CD4-positive, CD25-positive, alpha-beta regulatory T cell (primary cell): ENCODE measurements at regions not wholly inside any gene's neighbourhood (a gene's known extent, or its start where the extent isn't known, plus 50 kb on each side); places are given as distances from the start of the nearest gene placed in this dataset.

Experiments used
- ATAC-seq, 2 donors: fragments of 150-1000 bp; cut with Tn5 transposase; one replicate each; pipeline ENCODE4 v1.10.0; 2021; ENCODE audit warnings: low read depth in 2 of 2, moderate number of reproducible peaks in 2 of 2, moderate library complexity in 1 of 2
- DNase-seq, 3 donors: peaks; one replicate each; pipeline versions ENCODE4 v3.0.0 to v3.0.0-alpha.2; 2012 to 2022; ENCODE audit warnings: mixed read lengths in 1 of 3
- H3K27ac ChIP-seq: one replicate; pipeline ENCODE4 v1.7.0; 2013; ENCODE audit warnings: mild to moderate bottlenecking, low read length; ENCODE audit not compliant: insufficient read depth, poor library complexity, severe bottlenecking
- H3K27me3 ChIP-seq: one replicate; pipeline ENCODE4 v1.7.0; 2013; ENCODE audit warnings: low read length; ENCODE audit not compliant: control insufficient read depth, insufficient read depth
- H3K36me3 ChIP-seq: one replicate; pipeline ENCODE4 v1.7.0; 2013; ENCODE audit warnings: mild to moderate bottlenecking, low read length, moderate library complexity; ENCODE audit not compliant: control insufficient read depth, insufficient read depth
- H3K4me1 ChIP-seq: 2 replicates; pipeline ENCODE4 v1.7.0; 2013; ENCODE audit warnings: mild to moderate bottlenecking, low read length; ENCODE audit not compliant: insufficient read depth, control insufficient read depth, poor library complexity, severe bottlenecking
- H3K4me3 ChIP-seq: one replicate; pipeline ENCODE4 v1.7.0; 2013; ENCODE audit warnings: low read depth, mild to moderate bottlenecking, low read length, moderate library complexity
- H3K9me3 ChIP-seq, 2 experiments: 1 replicate in 1 of 2; 2 replicates in 1 of 2; pipeline ENCODE4 v1.7.0; 2013; ENCODE audit warnings: low read length in 2 of 2, mild to moderate bottlenecking in 1 of 2, moderate library complexity in 1 of 2; ENCODE audit not compliant: control insufficient read depth in 2 of 2
- H3K27ac Mint-ChIP-seq, 3 donors: one replicate each; pipeline ENCODE4 v1.8.0; 2020 to 2022; ENCODE audit warnings: mild to moderate bottlenecking in 3 of 3, mixed read lengths in 3 of 3, moderate library complexity in 2 of 3
- H3K27me3 Mint-ChIP-seq: one replicate; pipeline ENCODE4 v1.8.0; 2022; ENCODE audit warnings: mild to moderate bottlenecking, mixed read lengths
- H3K36me3 Mint-ChIP-seq: one replicate; pipeline ENCODE4 v1.8.0; 2020; ENCODE audit warnings: mixed read lengths
- H3K4me1 Mint-ChIP-seq, 4 donors: one replicate each; pipeline ENCODE4 v1.8.0; 2020 to 2022; ENCODE audit warnings: mixed read lengths in 4 of 4, mild to moderate bottlenecking in 1 of 4
- H3K4me3 Mint-ChIP-seq, 4 donors: one replicate each; pipeline ENCODE4 v1.8.0; 2020 to 2022; ENCODE audit warnings: mild to moderate bottlenecking in 4 of 4, mixed read lengths in 4 of 4, moderate library complexity in 3 of 4
- H3K9me3 Mint-ChIP-seq, 7 donors: one replicate each; pipeline ENCODE4 v1.8.0; 2020 to 2022; ENCODE audit warnings: mixed read lengths in 7 of 7, mild to moderate bottlenecking in 3 of 7, moderate library complexity in 2 of 7

DNA sequence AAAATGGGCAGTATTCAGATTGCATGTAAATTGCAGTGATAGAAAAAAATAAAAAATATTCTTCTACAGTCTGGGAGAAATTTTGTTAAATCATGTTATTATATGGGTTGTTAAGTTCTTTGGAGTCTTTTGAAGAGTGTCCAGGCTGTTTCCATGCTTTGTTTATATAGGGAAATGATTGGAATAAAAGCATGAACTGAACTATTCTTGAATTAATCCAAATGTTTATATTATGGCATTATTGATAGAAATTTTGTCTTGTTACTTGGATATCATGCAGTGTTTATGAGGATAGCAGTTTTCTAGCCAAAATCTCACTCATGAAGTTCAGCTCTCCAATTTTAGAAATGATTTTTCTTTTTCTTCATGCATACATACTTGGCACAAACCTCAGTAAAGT is 108.2 kb upstream of the NAV3 start:
- H3K4me1 Mint-ChIP-seq: no peaks in the 10 kb centered on the region

DNA sequence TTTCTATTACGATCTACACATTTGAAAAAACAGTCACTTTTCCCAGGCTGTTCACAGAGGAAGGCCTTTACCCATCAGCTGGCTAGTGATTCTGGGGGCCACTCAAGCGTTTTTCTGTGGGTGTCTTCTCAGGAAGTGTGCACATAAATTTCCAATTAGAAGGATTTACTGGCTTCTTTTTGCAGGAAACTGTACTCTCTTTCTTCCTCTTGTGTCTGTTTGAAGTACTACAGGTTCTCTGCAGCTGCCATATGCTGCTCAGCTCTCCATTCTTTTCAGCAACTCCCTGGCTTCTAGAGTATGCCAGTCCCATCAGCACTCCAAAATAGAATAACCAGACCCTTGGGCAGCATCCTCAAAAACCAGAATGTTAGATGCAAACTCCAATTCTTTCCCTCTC is 110.4 kb upstream of the NAV3 start:
- Mint-ChIP-seq H3K27me3 (no peaks in the 10 kb centered on the region), H3K4me1 (no peaks in the 10 kb centered on the region), H3K9me3 (peaks cover 0 to 5% (median 3%) of the 10 kb centered on the region in 7 donors), H3K36me3 (no peaks in the 10 kb centered on the region), H3K27ac (no peak overlapping the region), H3K4me3 (no peak overlapping the region)
- no peaks in the 10 kb centered on the region for H3K36me3 ChIP-seq
- H3K4me3 ChIP-seq: no peak overlapping the region
- H3K27ac ChIP-seq: no peak overlapping the region
- H3K9me3 ChIP-seq: no peaks in the 10 kb centered on the region
- DNase-seq (no peak), ATAC-seq (no peak)
- H3K4me1 ChIP-seq: no peaks in the 10 kb centered on the region
- H3K27me3 ChIP-seq: no peaks in the 10 kb centered on the region

More for the DNA sequence above, 108.2 kb upstream of the NAV3 start:
- Mint-ChIP-seq H3K4me3 (no peak overlapping the region), H3K27ac (no peak overlapping the region), H3K36me3 (no peaks in the 10 kb centered on the region), H3K27me3 (no peaks in the 10 kb centered on the region), H3K9me3 (peaks cover 0 to 9% (median 4%) of the 10 kb centered on the region in 7 donors)
- H3K27ac ChIP-seq: no peak overlapping the region
- H3K9me3 ChIP-seq: no peaks in the 10 kb centered on the region
- H3K4me3 ChIP-seq: no peak overlapping the region
- H3K27me3 ChIP-seq: no peaks in the 10 kb centered on the region
- ATAC-seq (no peak), DNase-seq (no peak)
- H3K4me1 ChIP-seq: no peaks in the 10 kb centered on the region
- no peaks in the 10 kb centered on the region for H3K36me3 ChIP-seq

GRCh38 chr12:77710209-77710608 is 120.5 kb upstream of the NAV3 start:
- no peaks in the 10 kb centered on the region for H3K36me3 Mint-ChIP-seq
- Histone ChIP-seq H3K4me3 (no peak overlapping the region), H3K4me1 (no peaks in the 10 kb centered on the region), H3K9me3 (no peaks in the 10 kb centered on the region), H3K36me3 (no peaks in the 10 kb centered on the region), H3K27me3 (no peaks in the 10 kb centered on the region), H3K27ac (no peak overlapping the region)
- no peaks in the 10 kb centered on the region for H3K4me1 Mint-ChIP-seq
- H3K9me3 Mint-ChIP-seq: peaks cover 0 to 14% (median 4%) of the 10 kb centered on the region in 7 donors
- H3K27me3 Mint-ChIP-seq: no peaks in the 10 kb centered on the region
- H3K27ac Mint-ChIP-seq: no peak overlapping the region
- no peak for DNase-seq
- no peak overlapping the region for H3K4me3 Mint-ChIP-seq
- no peak for ATAC-seq

- no peak for DNase-seq
- no peaks in the 10 kb centered on the region for H3K36me3 Mint-ChIP-seq
These were observed 133.6 kb upstream of the NAV3 start for GRCh38 chr12:77697126-77697525.

DNA sequence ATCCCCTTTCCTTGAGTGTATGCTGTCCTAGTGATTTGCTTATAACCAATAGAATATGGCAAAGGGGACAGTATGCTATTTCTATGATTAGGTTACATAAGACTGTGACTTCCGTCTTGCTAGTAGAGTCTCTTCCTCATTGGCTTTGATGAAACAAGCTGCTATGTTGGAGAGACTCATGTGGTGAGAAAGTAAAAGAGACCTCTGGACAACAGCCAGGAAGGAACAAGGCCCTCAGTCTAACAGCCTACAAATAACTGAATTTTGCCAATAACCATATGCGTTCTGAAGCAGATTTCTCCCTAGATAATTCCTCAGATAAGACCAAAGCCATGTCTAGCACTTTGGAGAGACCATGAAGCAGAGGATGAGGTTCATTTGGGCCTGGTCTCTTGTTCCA is 134.5 kb upstream of the NAV3 start:
- no peaks in the 10 kb centered on the region for H3K4me1 ChIP-seq
- no peaks in the 10 kb centered on the region for H3K27me3 ChIP-seq
- Mint-ChIP-seq H3K4me3 (no peak overlapping the region), H3K27me3 (no peaks in the 10 kb centered on the region), H3K27ac (no peak overlapping the region), H3K9me3 (peaks cover 0 to 9% (median 4%) of the 10 kb centered on the region in 7 donors), H3K36me3 (no peaks in the 10 kb centered on the region), H3K4me1 (no peaks in the 10 kb centered on the region)
- no peak overlapping the region for H3K27ac ChIP-seq
- no peak overlapping the region for H3K4me3 ChIP-seq
- no peaks in the 10 kb centered on the region for H3K9me3 ChIP-seq
- ATAC-seq: no peak
- DNase-seq: no peak
- no peaks in the 10 kb centered on the region for H3K36me3 ChIP-seq

More at GRCh38 chr12:77697126-77697525, 133.6 kb upstream of the NAV3 start:
- H3K9me3 ChIP-seq: no peaks in the 10 kb centered on the region
- H3K9me3 Mint-ChIP-seq: peaks cover 0 to 9% (median 4%) of the 10 kb centered on the region in 7 donors
- no peaks in the 10 kb centered on the region for H3K27me3 Mint-ChIP-seq
- no peak overlapping the region for H3K4me3 Mint-ChIP-seq
- H3K36me3 ChIP-seq: no peaks in the 10 kb centered on the region
- H3K27ac ChIP-seq: no peak overlapping the region
- ATAC-seq: no peak
- H3K4me3 ChIP-seq: no peak overlapping the region
- no peaks in the 10 kb centered on the region for H3K4me1 Mint-ChIP-seq
- no peaks in the 10 kb centered on the region for H3K27me3 ChIP-seq
- H3K27ac Mint-ChIP-seq: no peak overlapping the region
- no peaks in the 10 kb centered on the region for H3K4me1 ChIP-seq

GRCh38 chr12:77689510-77690086 is 141.1 kb upstream of the NAV3 start:
- ATAC-seq (no peak), DNase-seq (no peak)
- H3K4me3 Mint-ChIP-seq: no peak overlapping the region
- no peaks in the 10 kb centered on the region for H3K9me3 ChIP-seq
- no peak overlapping the region for H3K27ac Mint-ChIP-seq
- H3K27me3 ChIP-seq: no peaks in the 10 kb centered on the region
- H3K4me3 ChIP-seq: no peak overlapping the region
- H3K36me3 ChIP-seq: no peaks in the 10 kb centered on the region
- peaks cover 0 to 6% (median 0%) of the 10 kb centered on the region in 7 donors for H3K9me3 Mint-ChIP-seq
- no peaks in the 10 kb centered on the region for H3K4me1 Mint-ChIP-seq
- H3K4me1 ChIP-seq: no peaks in the 10 kb centered on the region
- no peak overlapping the region for H3K27ac ChIP-seq
- H3K27me3 Mint-ChIP-seq: no peaks in the 10 kb centered on the region
- no peaks in the 10 kb centered on the region for H3K36me3 Mint-ChIP-seq

- DNase-seq (no peak), ATAC-seq (no peak)
- Histone ChIP-seq H3K4me3 (no peak overlapping the region), H3K9me3 (no peaks in the 10 kb centered on the region), H3K27me3 (no peaks in the 10 kb centered on the region), H3K36me3 (no peaks in the 10 kb centered on the region), H3K27ac (no peak overlapping the region), H3K4me1 (no peaks in the 10 kb centered on the region)
- Mint-ChIP-seq H3K27me3 (no peaks in the 10 kb centered on the region), H3K36me3 (no peaks in the 10 kb centered on the region), H3K9me3 (peaks cover 0 to 4% (median 0%) of the 10 kb centered on the region in 7 donors), H3K4me3 (no peak overlapping the region), H3K27ac (no peak overlapping the region), H3K4me1 (no peaks in the 10 kb centered on the region)
These were observed 143.4 kb upstream of the NAV3 start for GRCh38 chr12:77687321-77687720.

DNA sequence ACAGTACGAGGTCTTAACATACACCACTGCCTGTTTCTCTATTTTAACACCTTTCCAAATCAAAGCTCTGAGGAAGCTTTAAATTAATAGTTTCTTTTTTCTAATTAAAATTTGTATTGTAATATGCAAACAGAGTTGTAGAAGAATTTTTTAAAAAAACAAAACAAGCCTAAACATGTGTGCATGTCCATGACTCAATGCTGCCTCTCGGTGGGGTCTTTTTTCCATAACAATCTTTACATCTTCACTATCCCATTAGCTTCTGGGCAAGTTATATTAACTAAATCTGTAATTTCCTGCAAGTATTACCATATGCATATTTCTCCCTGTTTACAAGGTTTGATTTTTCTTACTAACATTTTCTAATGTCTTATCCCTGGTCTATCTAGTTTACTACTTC is 143.9 kb upstream of the NAV3 start:
- no peaks in the 10 kb centered on the region for H3K36me3 Mint-ChIP-seq
- ATAC-seq: no peak

More for the DNA sequence above, 143.9 kb upstream of the NAV3 start:
- H3K9me3 Mint-ChIP-seq: peaks cover 0 to 4% (median 2%) of the 10 kb centered on the region in 7 donors
- no peaks in the 10 kb centered on the region for H3K27me3 Mint-ChIP-seq
- no peak for DNase-seq
- no peak overlapping the region for H3K27ac ChIP-seq
- no peaks in the 10 kb centered on the region for H3K36me3 ChIP-seq
- H3K4me3 Mint-ChIP-seq: no peak overlapping the region
- H3K4me3 ChIP-seq: no peak overlapping the region
- H3K27me3 ChIP-seq: no peaks in the 10 kb centered on the region
- no peak overlapping the region for H3K27ac Mint-ChIP-seq
- H3K4me1 Mint-ChIP-seq: no peaks in the 10 kb centered on the region
- no peaks in the 10 kb centered on the region for H3K4me1 ChIP-seq
- H3K9me3 ChIP-seq: no peaks in the 10 kb centered on the region
